ENCODE measurements at regions not wholly inside any gene's neighbourhood (a gene's known extent, or its start where the extent isn't known, plus 50 kb on each side); places are given as distances from the start of the nearest gene placed in this dataset.

- no peak for TF ChIP-seq CTCF (IDR thresholded peaks at IDR 0.05; ENCODE audit: borderline replicate concordance, insufficient read depth, low read depth, low read length)
- no peak overlapping the region for H3K4me3 ChIP-seq (ENCODE audit: low read depth, low read length)
Observed at GRCh38 chr9:16180546-16180945, 627.7 kb downstream of the CCDC171 start.

- no peak overlapping the region for H3K4me3 ChIP-seq (ENCODE audit: low read depth, low read length)
- no peak for TF ChIP-seq CTCF (IDR thresholded peaks at IDR 0.05; ENCODE audit: borderline replicate concordance, insufficient read depth, low read depth, low read length)
Observed at GRCh38 chr9:16181539-16181938, 628.7 kb downstream of the CCDC171 start.

GRCh38 chr9:16182784-16183183 is 629.9 kb downstream of the CCDC171 start:
- no peak for TF ChIP-seq CTCF (IDR thresholded peaks at IDR 0.05; ENCODE audit: borderline replicate concordance, insufficient read depth, low read depth, low read length)
- no peak overlapping the region for H3K4me3 ChIP-seq (ENCODE audit: low read depth, low read length)

GRCh38 chr9:16184964-16185646 is 632.3 kb downstream of the CCDC171 start:
- no peak overlapping the region for H3K4me3 ChIP-seq (ENCODE audit: low read depth, low read length)
- TF ChIP-seq CTCF (IDR thresholded peaks at IDR 0.05; ENCODE audit: borderline replicate concordance, insufficient read depth, low read depth, low read length) = no peak

- H3K4me3 ChIP-seq (ENCODE audit: low read depth, low read length) = no peak overlapping the region
- no peak for TF ChIP-seq CTCF (IDR thresholded peaks at IDR 0.05; ENCODE audit: borderline replicate concordance, insufficient read depth, low read depth, low read length)
Observed at GRCh38 chr9:16191191-16191590, 638.3 kb downstream of the CCDC171 start.

GRCh38 chr9:16191691-16192402 is 639.0 kb downstream of the CCDC171 start:
- peak; percentile 86 for TF ChIP-seq CTCF (IDR thresholded peaks at IDR 0.05; ENCODE audit: borderline replicate concordance, insufficient read depth, low read depth, low read length)
- no peak overlapping the region for H3K4me3 ChIP-seq (ENCODE audit: low read depth, low read length)

All from GM12875 (cell line).